ENCODE measurements at regions not wholly inside any gene's neighbourhood (a gene's known extent, or its start where the extent isn't known, plus 50 kb on each side); places are given as distances from the start of the nearest gene placed in this dataset.
"Not testable (repeated sequence)": the region's sequence is repeated elsewhere in the genome, so short reads cannot be mapped to it uniquely, and the experiment has no call there.

GRCh38 chr2:56816666-56817065, 632.9 kb downstream of the CCDC85A start:
- H3K36me3 ChIP-seq (ENCODE audit: low read depth), result no peaks in the 10 kb centered on the region
- WGBS, 2 experiments (ENCODE audit: low coverage in 1 of 2, low lambda C conversion rate in 2 of 2, missing lambda C conversion rate in 2 of 2), result 32 to 47% methylated on average over 4 to 5 of the region's 5 CpGs
- H3K9me3 ChIP-seq (ENCODE audit: low read depth), result no peaks in the 10 kb centered on the region
- H3K27me3 ChIP-seq (replicated peaks; ENCODE audit: insufficient read depth), result no peaks in the 10 kb centered on the region
- no peak overlapping the region for H2AFZ ChIP-seq
- H3F3A ChIP-seq (ENCODE audit: insufficient read depth), result no peaks in the 10 kb centered on the region; the same call in 1 of the 2 replicates
- H3K27ac ChIP-seq, result no peak overlapping the region
- H3K4me2 ChIP-seq (ENCODE audit: unreplicated experiment), result no peak overlapping the region
- TF ChIP-seq EZH2phosphoT487 (IDR thresholded peaks at IDR 0.05; ENCODE audit: insufficient read depth, low read depth), result no peak
- TF ChIP-seq EZH2 (IDR thresholded peaks at IDR 0.05; ENCODE audit: insufficient read depth, poor library complexity, severe bottlenecking), result no peak
- H3K9ac ChIP-seq, result no peak overlapping the region
- 0 out of 2 replicates have a peak, but pooled peaks cover 6% of the 10 kb centered on the region for H3K4me1 ChIP-seq (ENCODE audit: insufficient read depth)
- no peak overlapping the region for H3K4me3 ChIP-seq
- no peaks in the 10 kb centered on the region for H3K79me2 ChIP-seq (ENCODE audit: insufficient read depth)
- no peaks in the 10 kb centered on the region for H3K9me2 ChIP-seq (ENCODE audit: insufficient read depth)
- no peaks in the 10 kb centered on the region for H4K20me1 ChIP-seq (ENCODE audit: insufficient read depth)
- DNase-seq, result no peak
- in situ Hi-C loops (cut with MboI), result no loop called here

DNA sequence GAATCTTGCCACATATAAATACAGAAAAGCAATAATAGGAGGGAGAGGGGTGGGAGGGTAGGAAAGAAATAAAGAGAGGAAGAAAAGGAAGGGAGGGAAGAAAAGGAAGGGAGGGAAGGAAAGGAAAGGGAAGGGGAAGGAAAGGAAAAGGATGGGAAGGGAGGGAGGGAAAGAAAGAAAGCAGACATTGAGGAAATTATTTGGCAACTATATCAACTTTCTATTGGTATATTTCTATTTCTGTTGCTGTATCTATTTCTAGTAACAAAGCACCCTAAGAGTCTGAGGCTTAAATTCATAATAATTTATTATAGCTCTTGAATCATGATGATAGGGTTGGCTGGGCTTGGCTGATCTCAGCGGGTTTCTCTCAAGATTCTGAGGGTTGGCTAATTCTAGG, 648.0 kb downstream of the CCDC85A start:
- in situ Hi-C loops (cut with MboI), result no loop called here
- Histone ChIP-seq H3K27ac (no peak overlapping the region), H3K9ac (no peak overlapping the region), H3K4me3 (no peak overlapping the region), H3K9me2 (ENCODE audit: insufficient read depth) (no peaks in the 10 kb centered on the region), H3K79me2 (ENCODE audit: insufficient read depth) (no peaks in the 10 kb centered on the region), H3F3A (ENCODE audit: insufficient read depth) (no peaks in the 10 kb centered on the region), H3K27me3 (replicated peaks; ENCODE audit: insufficient read depth) (no peaks in the 10 kb centered on the region), H3K9me3 (ENCODE audit: low read depth) (peaks cover 3% of the 10 kb centered on the region), H3K36me3 (ENCODE audit: low read depth) (no peaks in the 10 kb centered on the region), H3K4me2 (ENCODE audit: unreplicated experiment) (no peak overlapping the region), H2AFZ (no peak overlapping the region), H4K20me1 (ENCODE audit: insufficient read depth) (no peaks in the 10 kb centered on the region), H3K4me1 (ENCODE audit: insufficient read depth) (no peaks in the 10 kb centered on the region)
- WGBS, 2 experiments (ENCODE audit: low coverage in 1 of 2, low lambda C conversion rate in 2 of 2, missing lambda C conversion rate in 2 of 2), result 0% methylated on average over 1 of the region's 1 CpG
- TF ChIP-seq EZH2phosphoT487 (IDR thresholded peaks at IDR 0.05; ENCODE audit: insufficient read depth, low read depth) (no peak), EZH2 (IDR thresholded peaks at IDR 0.05; ENCODE audit: insufficient read depth, poor library complexity, severe bottlenecking) (no peak)
- no peak for DNase-seq

- in situ Hi-C loops (cut with MboI), result no loop called here
- no peaks in the 10 kb centered on the region for H3K27me3 ChIP-seq (replicated peaks; ENCODE audit: insufficient read depth)
Measured at GRCh38 chr2:56834686-56835085, 650.9 kb downstream of the CCDC85A start.

DNA sequence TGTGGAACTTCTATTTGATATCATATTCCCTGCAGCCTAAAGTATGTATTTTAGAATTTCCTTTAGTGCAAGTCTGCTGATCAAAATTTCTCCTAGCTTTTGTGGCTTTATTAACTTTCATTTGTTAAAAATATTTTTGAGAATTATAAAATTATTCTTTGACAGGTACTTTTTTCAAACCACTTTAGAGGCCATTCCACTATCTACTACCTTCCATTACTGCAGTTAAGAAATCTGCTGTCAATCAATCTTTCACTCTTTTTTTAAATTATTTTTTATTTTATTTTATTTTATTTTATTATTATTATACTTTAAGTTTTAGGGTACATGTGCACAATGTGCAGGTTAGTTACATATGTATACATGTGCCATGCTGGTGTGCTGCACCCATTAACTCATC, 656.2 kb downstream of the CCDC85A start:
- H3K27me3 ChIP-seq (replicated peaks; ENCODE audit: insufficient read depth); DNase-seq; H3K79me2 ChIP-seq (ENCODE audit: insufficient read depth); H3K4me2 ChIP-seq (ENCODE audit: unreplicated experiment); in situ Hi-C loops (cut with MboI); H2AFZ ChIP-seq; H4K20me1 ChIP-seq (ENCODE audit: insufficient read depth); H3K27ac ChIP-seq; H3K9me3 ChIP-seq (ENCODE audit: low read depth); H3K4me1 ChIP-seq (ENCODE audit: insufficient read depth); H3F3A ChIP-seq (ENCODE audit: insufficient read depth); H3K4me3 ChIP-seq; H3K9me2 ChIP-seq (ENCODE audit: insufficient read depth); H3K36me3 ChIP-seq (ENCODE audit: low read depth); H3K9ac ChIP-seq: not testable (repeated sequence)

More at GRCh38 chr2:56834686-56835085, 650.9 kb downstream of the CCDC85A start:
- H3K4me3 ChIP-seq, result no peak overlapping the region
- no peaks in the 10 kb centered on the region for H4K20me1 ChIP-seq (ENCODE audit: insufficient read depth)
- H3K4me1 ChIP-seq (ENCODE audit: insufficient read depth), result no peaks in the 10 kb centered on the region
- TF ChIP-seq EZH2 (IDR thresholded peaks at IDR 0.05; ENCODE audit: insufficient read depth, poor library complexity, severe bottlenecking) (no peak), EZH2phosphoT487 (IDR thresholded peaks at IDR 0.05; ENCODE audit: insufficient read depth, low read depth) (no peak)
- H3K36me3 ChIP-seq (ENCODE audit: low read depth), result no peaks in the 10 kb centered on the region
- H3K9ac ChIP-seq, result no peak overlapping the region
- WGBS, 2 experiments (ENCODE audit: low coverage in 1 of 2, low lambda C conversion rate in 2 of 2, missing lambda C conversion rate in 2 of 2), result 29 to 33% methylated on average over 5 of the region's 5 CpGs
- no peaks in the 10 kb centered on the region for H3K79me2 ChIP-seq (ENCODE audit: insufficient read depth)
- H3K27ac ChIP-seq, result no peak overlapping the region
- no peaks in the 10 kb centered on the region for H3K9me3 ChIP-seq (ENCODE audit: low read depth)
- H2AFZ ChIP-seq, result no peak overlapping the region
- no peaks in the 10 kb centered on the region for H3F3A ChIP-seq (ENCODE audit: insufficient read depth)
- no peak for DNase-seq
- H3K9me2 ChIP-seq (ENCODE audit: insufficient read depth), result no peaks in the 10 kb centered on the region
- H3K4me2 ChIP-seq (ENCODE audit: unreplicated experiment), result no peak overlapping the region

- in situ Hi-C loops (cut with MboI), result no loop called here
- H3K27me3 ChIP-seq (replicated peaks; ENCODE audit: insufficient read depth), result no peaks in the 10 kb centered on the region
- TF ChIP-seq EZH2phosphoT487 (IDR thresholded peaks at IDR 0.05; ENCODE audit: insufficient read depth, low read depth), result no peak
- TF ChIP-seq EZH2 (IDR thresholded peaks at IDR 0.05; ENCODE audit: insufficient read depth, poor library complexity, severe bottlenecking), result no peak
Measured at GRCh38 chr2:56860991-56861390, 677.2 kb downstream of the CCDC85A start.

More at GRCh38 chr2:56860991-56861390, 677.2 kb downstream of the CCDC85A start:
- no peaks in the 10 kb centered on the region for H3F3A ChIP-seq (ENCODE audit: insufficient read depth)
- H4K20me1 ChIP-seq (ENCODE audit: insufficient read depth), result no peaks in the 10 kb centered on the region
- no peaks in the 10 kb centered on the region for H3K4me1 ChIP-seq (ENCODE audit: insufficient read depth)
- no peak overlapping the region for H3K9ac ChIP-seq
- no peak overlapping the region for H3K27ac ChIP-seq
- H3K9me2 ChIP-seq (ENCODE audit: insufficient read depth), result no peaks in the 10 kb centered on the region; the same call in 1 of the 2 replicates
- H3K4me2 ChIP-seq (ENCODE audit: unreplicated experiment), result no peak overlapping the region
- H3K9me3 ChIP-seq (ENCODE audit: low read depth), result no peaks in the 10 kb centered on the region
- H3K79me2 ChIP-seq (ENCODE audit: insufficient read depth), result no peaks in the 10 kb centered on the region
- DNase-seq, result no peak
- H2AFZ ChIP-seq, result no peak overlapping the region
- H3K4me3 ChIP-seq, result no peak overlapping the region
- H3K36me3 ChIP-seq (ENCODE audit: low read depth), result no peaks in the 10 kb centered on the region

Measured in GM23248 (cell line).